Left lung (tissue), 4 donors: ENCODE measurements at regions not wholly inside any gene's neighbourhood (a gene's known extent, or its start where the extent isn't known, plus 50 kb on each side); places are given as distances from the start of the nearest gene placed in this dataset.

Source experiments
- ATAC-seq: fragments of 200-7000 bp; cut with Tn5 transposase; one replicate; pipeline ENCODE4 v1.9.1; 2020; ENCODE audit warnings: moderate library complexity
- DNase-seq, 4 donors: peaks; one replicate each; pipeline ENCODE4 v3.0.0-alpha.2; 2013 to 2020
- H3K27ac ChIP-seq, 2 donors: fragments of 200-600 bp; sonication (generic) in 1 of 2; one replicate each; pipeline versions ENCODE4 v1.5.0 to v1.8.0; 2020 to 2021
- H3K27me3 ChIP-seq, 2 donors: fragments of 200-600 bp; sonication (generic) in 1 of 2; one replicate each; pipeline versions ENCODE4 v1.5.0 to v1.8.0; 2020 to 2021
- H3K36me3 ChIP-seq, 2 donors: fragments of 200-600 bp; sonication (generic) in 1 of 2; one replicate each; pipeline versions ENCODE4 v1.5.0 to v1.8.0; 2020 to 2021
- H3K4me1 ChIP-seq, 2 donors: fragments of 200-600 bp; one replicate each; pipeline ENCODE4 v1.8.0; 2021
- H3K4me3 ChIP-seq, 2 donors: fragments of 200-600 bp; sonication (generic) in 1 of 2; one replicate each; pipeline versions ENCODE4 v1.5.0 to v1.8.0; 2020 to 2021; ENCODE audit warnings: mild to moderate bottlenecking in 1 of 2
- H3K9me3 ChIP-seq, 2 donors: fragments of 200-600 bp; sonication (generic) in 1 of 2; one replicate each; pipeline versions ENCODE4 v1.5.0 to v1.8.0; 2020 to 2021
- intact Hi-C, 2 donors: fragments of 100-400 bp; cut with DNase I; formaldehyde crosslinking; loops; one replicate each; pipeline versions ENCODE4 v1.11.2 to v1.14.2; 2022
- TF ChIP-seq, protein P1 (sequence below), 2 donors: fragments of 200-600 bp; sonication (generic) in 1 of 2; IDR thresholded peaks; one replicate each; pipeline versions ENCODE4 v1.5.0 to v1.8.0; 2021; ENCODE audit warnings: antibody characterized with exemption in 2 of 2
- donor health status: DM: no; HTN: yes; CAD: no.
- donor health status: DM: no; HTN: no; CAD: no.

GRCh38 chr13:109945206-109945960, 159.0 kb upstream of the IRS2 start:
- Histone ChIP-seq H3K27ac (no peak overlapping the region), H3K36me3 (no peaks in the 10 kb centered on the region), H3K4me3 (no peak overlapping the region), H3K9me3 (no peaks in the 10 kb centered on the region), H3K27me3 (no peaks in the 10 kb centered on the region), H3K4me1 (no peaks in the 10 kb centered on the region)
- ATAC-seq (no peak), DNase-seq (no peak)
- TF ChIP-seq, protein P1, sequence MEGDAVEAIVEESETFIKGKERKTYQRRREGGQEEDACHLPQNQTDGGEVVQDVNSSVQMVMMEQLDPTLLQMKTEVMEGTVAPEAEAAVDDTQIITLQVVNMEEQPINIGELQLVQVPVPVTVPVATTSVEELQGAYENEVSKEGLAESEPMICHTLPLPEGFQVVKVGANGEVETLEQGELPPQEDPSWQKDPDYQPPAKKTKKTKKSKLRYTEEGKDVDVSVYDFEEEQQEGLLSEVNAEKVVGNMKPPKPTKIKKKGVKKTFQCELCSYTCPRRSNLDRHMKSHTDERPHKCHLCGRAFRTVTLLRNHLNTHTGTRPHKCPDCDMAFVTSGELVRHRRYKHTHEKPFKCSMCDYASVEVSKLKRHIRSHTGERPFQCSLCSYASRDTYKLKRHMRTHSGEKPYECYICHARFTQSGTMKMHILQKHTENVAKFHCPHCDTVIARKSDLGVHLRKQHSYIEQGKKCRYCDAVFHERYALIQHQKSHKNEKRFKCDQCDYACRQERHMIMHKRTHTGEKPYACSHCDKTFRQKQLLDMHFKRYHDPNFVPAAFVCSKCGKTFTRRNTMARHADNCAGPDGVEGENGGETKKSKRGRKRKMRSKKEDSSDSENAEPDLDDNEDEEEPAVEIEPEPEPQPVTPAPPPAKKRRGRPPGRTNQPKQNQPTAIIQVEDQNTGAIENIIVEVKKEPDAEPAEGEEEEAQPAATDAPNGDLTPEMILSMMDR (IDR thresholded peaks at IDR 0.05), result no peak
- intact Hi-C loops, result no loop called here

DNA sequence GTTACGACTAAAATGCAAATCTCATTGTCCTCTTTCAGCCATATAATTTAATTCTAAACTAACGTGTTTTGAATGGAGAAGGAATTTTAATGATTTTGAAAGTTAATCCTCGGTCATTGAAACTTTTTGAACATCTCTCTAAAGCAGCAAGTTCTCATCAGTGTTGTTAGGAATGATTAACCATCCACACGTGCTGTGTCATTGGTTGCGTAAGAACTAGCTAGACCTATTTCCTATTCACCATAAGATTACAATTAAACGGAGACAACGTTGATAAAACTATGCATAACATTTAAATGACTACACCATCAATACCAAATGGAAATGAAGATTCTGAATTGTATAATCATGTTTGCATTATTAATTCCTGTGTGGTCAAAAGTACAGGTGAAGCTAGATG, 155.6 kb upstream of the IRS2 start:
- Histone ChIP-seq H3K4me1 (no peaks in the 10 kb centered on the region), H3K27ac (no peak overlapping the region), H3K36me3 (no peaks in the 10 kb centered on the region), H3K27me3 (no peaks in the 10 kb centered on the region), H3K9me3 (no peaks in the 10 kb centered on the region), H3K4me3 (no peak overlapping the region)
- TF ChIP-seq, protein P1 (IDR thresholded peaks at IDR 0.05), result no peak
- no peak for DNase-seq
- no peak for ATAC-seq
- intact Hi-C loops, result no loop called here

GRCh38 chr13:109941221-109941620, 154.8 kb upstream of the IRS2 start:
- ATAC-seq (no peak), DNase-seq (no peak)
- no peak overlapping the region for H3K27ac ChIP-seq
- intact Hi-C loops, result no loop called here
- H3K4me3 ChIP-seq, result no peak overlapping the region
- TF ChIP-seq, protein P1 (IDR thresholded peaks at IDR 0.05), result no peak
- H3K27me3 ChIP-seq, result no peaks in the 10 kb centered on the region
- no peaks in the 10 kb centered on the region for H3K4me1 ChIP-seq
- no peaks in the 10 kb centered on the region for H3K9me3 ChIP-seq
- no peaks in the 10 kb centered on the region for H3K36me3 ChIP-seq

- DNase-seq, result no peak
- intact Hi-C loops, result no loop called here
Observed at GRCh38 chr13:109940637-109941036, 154.3 kb upstream of the IRS2 start.

DNA sequence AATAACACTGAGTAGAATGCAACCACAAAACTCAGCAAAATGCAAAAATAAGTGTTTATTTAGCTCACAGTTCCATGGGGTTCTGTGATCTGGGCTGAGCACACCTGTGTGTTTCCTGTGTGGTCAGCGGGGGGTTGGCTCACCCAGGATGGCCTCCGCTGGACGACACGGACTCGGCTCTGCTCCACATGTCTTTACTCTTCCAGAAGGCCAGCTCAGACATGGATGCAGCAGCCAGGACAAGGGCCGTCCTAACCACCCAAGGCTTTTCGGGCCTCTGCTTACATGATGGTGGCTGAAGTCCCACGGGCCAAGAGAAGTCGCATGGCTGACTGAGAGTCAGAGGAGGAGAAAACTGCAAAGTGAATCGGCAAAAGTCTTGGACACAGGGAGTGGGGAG, 153.5 kb upstream of the IRS2 start:
- H3K36me3 ChIP-seq, result no peaks in the 10 kb centered on the region
- TF ChIP-seq, protein P1 (IDR thresholded peaks at IDR 0.05), result no peak

More at GRCh38 chr13:109940637-109941036, 154.3 kb upstream of the IRS2 start:
- Histone ChIP-seq H3K4me1 (no peaks in the 10 kb centered on the region), H3K36me3 (no peaks in the 10 kb centered on the region), H3K9me3 (no peaks in the 10 kb centered on the region), H3K27ac (no peak overlapping the region), H3K27me3 (no peaks in the 10 kb centered on the region), H3K4me3 (no peak overlapping the region)
- ATAC-seq, result no peak
- TF ChIP-seq, protein P1 (IDR thresholded peaks at IDR 0.05), result no peak

More for the DNA sequence above, 153.5 kb upstream of the IRS2 start:
- intact Hi-C loops, result no loop called here
- Histone ChIP-seq H3K27ac (no peak overlapping the region), H3K27me3 (no peaks in the 10 kb centered on the region), H3K4me1 (no peaks in the 10 kb centered on the region), H3K9me3 (no peaks in the 10 kb centered on the region), H3K4me3 (no peak overlapping the region)
- no peak for ATAC-seq
- no peak for DNase-seq
